IMR-90 (cell line): ENCODE measurements at regions not wholly inside any gene's neighbourhood (a gene's known extent, or its start where the extent isn't known, plus 50 kb on each side); places are given as distances from the start of the nearest gene placed in this dataset.

Source experiments
- ATAC-seq: fragments of 200-7000 bp; cut with Tn5 transposase; 2 replicates; pipeline ENCODE4 v1.9.1; 2020; ENCODE audit warnings: low read depth, mild to moderate bottlenecking, moderate library complexity
- BruUV-seq: library from RNA; stranded (reverse); fragments of 400-500 nt; replicated peaks from 2 replicates; lab custom pipeline; 2021; lab: Mats Ljungman, UMichigan
- CTCF ChIA-PET: fragments of 300-600 bp; formaldehyde crosslinking; extraction: SDS; loops from one replicate; lab custom pipeline; 2021; ENCODE audit warnings: antibody characterized with exemption; lab: Yijun Ruan, JAX
- POLR2A ChIA-PET: fragments of 300-600 bp; sonication (Branson Sonifier 250); formaldehyde crosslinking; loops from one replicate; lab custom pipeline; 2022; ENCODE audit warnings: antibody characterized with exemption; ENCODE audit not compliant: unreplicated experiment; lab: Charles Lee
- DNase-seq: peaks from one replicate; pipeline ENCODE4 v3.0.0; 2013
- H2AFZ ChIP-seq: replicated peaks from 2 replicates; pipeline ENCODE3; 2013; ENCODE audit warnings: low read length, mild to moderate bottlenecking; ENCODE audit not compliant: poor library complexity
- H2AK5ac ChIP-seq: 2 replicates; pipeline ENCODE4 v1.6.1; 2013; ENCODE audit warnings: low read depth, low read length, inconsistent platforms
- H2AK9ac ChIP-seq: replicated peaks from 2 replicates; pipeline ENCODE3; 2013; ENCODE audit warnings: mild to moderate bottlenecking, low read depth, low read length, moderate library complexity; ENCODE audit not compliant: poor library complexity
- H2BK120ac ChIP-seq: 2 replicates; pipeline ENCODE4 v1.6.1; 2013; ENCODE audit warnings: low read depth, low read length, inconsistent platforms
- H2BK15ac ChIP-seq: 3 replicates; pipeline ENCODE4 v1.6.1; 2013; ENCODE audit warnings: low read depth, low read length, inconsistent platforms
- H2BK20ac ChIP-seq: 2 replicates; pipeline ENCODE4 v1.6.1; 2013; ENCODE audit warnings: low read depth, mild to moderate bottlenecking, inconsistent platforms, low read length, moderate library complexity
- H2BK5ac ChIP-seq: 2 replicates; pipeline ENCODE4 v1.6.1; 2013; ENCODE audit warnings: mild to moderate bottlenecking, low read depth, low read length, inconsistent platforms; ENCODE audit not compliant: poor library complexity, severe bottlenecking
- H3K14ac ChIP-seq: replicated peaks from 2 replicates; pipeline ENCODE4 v1.6.1; 2013; ENCODE audit warnings: low read depth, low read length, inconsistent platforms
- H3K18ac ChIP-seq: 2 replicates; pipeline ENCODE4 v1.6.1; 2013; ENCODE audit warnings: low read depth, low read length, control low read depth
- H3K23ac ChIP-seq: 2 replicates; pipeline ENCODE4 v1.6.1; 2013; ENCODE audit warnings: low read depth, low read length, inconsistent platforms
- H3K27ac ChIP-seq: 2 replicates; pipeline ENCODE4 v1.5.1; 2013; ENCODE audit warnings: mild to moderate bottlenecking, control low read depth, low read length; ENCODE audit not compliant: insufficient read depth
- H3K27me3 ChIP-seq: 2 replicates; pipeline ENCODE4 v1.6.1; 2013; ENCODE audit warnings: low read length; ENCODE audit not compliant: control insufficient read depth, insufficient read depth
- H3K36me3 ChIP-seq: 2 replicates; pipeline ENCODE4 v1.6.1; 2013; ENCODE audit warnings: low read length, mixed read lengths; ENCODE audit not compliant: control insufficient read depth, insufficient read depth
- H3K4ac ChIP-seq: 2 replicates; pipeline ENCODE4 v1.6.1; 2013; ENCODE audit warnings: low read depth, low read length, inconsistent platforms
- H3K4me1 ChIP-seq: 2 replicates; pipeline ENCODE4 v1.6.1; 2013; ENCODE audit warnings: low read length, mixed read lengths; ENCODE audit not compliant: control insufficient read depth, insufficient read depth
- H3K4me2 ChIP-seq: 2 replicates; pipeline ENCODE4 v1.6.1; 2013; ENCODE audit warnings: low read depth, mild to moderate bottlenecking, control low read depth, low read length, moderate library complexity
- H3K4me3 ChIP-seq: 2 replicates; pipeline ENCODE4 v1.5.1; 2013; ENCODE audit warnings: low read depth, mild to moderate bottlenecking, control low read depth, low read length, moderate library complexity; ENCODE audit not compliant: insufficient read depth
- H3K56ac ChIP-seq: 2 replicates; pipeline ENCODE4 v1.6.1; 2013; ENCODE audit warnings: low read length, inconsistent platforms; ENCODE audit not compliant: insufficient read depth; ENCODE audit errors: extremely low read depth
- H3K79me1 ChIP-seq, 2 experiments: 2 replicates each; pipeline ENCODE4 v1.6.1; 2013; ENCODE audit warnings: low read length in 2 of 2, inconsistent platforms in 1 of 2, low read depth in 1 of 2
- H3K9ac ChIP-seq: 2 replicates; pipeline ENCODE4 v1.6.1; 2013; ENCODE audit warnings: low read depth, low read length, control low read depth
- H3K9me1 ChIP-seq: 2 replicates; pipeline ENCODE4 v1.6.1; 2013; ENCODE audit warnings: low read length, inconsistent platforms; ENCODE audit not compliant: insufficient read depth
- H3K9me3 ChIP-seq: 2 replicates; pipeline ENCODE4 v1.6.1; 2013; ENCODE audit warnings: low read length; ENCODE audit not compliant: control insufficient read depth, insufficient read depth
- H4K20me1 ChIP-seq: 2 replicates; pipeline ENCODE4 v1.6.1; 2013; ENCODE audit warnings: low read length, inconsistent platforms; ENCODE audit not compliant: insufficient read depth
- H4K5ac ChIP-seq: 2 replicates; pipeline ENCODE4 v1.6.1; 2013; ENCODE audit warnings: mild to moderate bottlenecking, low read depth, low read length, control low read depth
- H4K8ac ChIP-seq, 2 experiments: 2 replicates each; pipeline ENCODE4 v1.6.1; 2013; ENCODE audit warnings: low read depth in 2 of 2, low read length in 2 of 2, control low read depth in 1 of 2, inconsistent platforms in 1 of 2
- H4K91ac ChIP-seq: 2 replicates; pipeline ENCODE4 v1.6.1; 2013; ENCODE audit warnings: low read depth, low read length, inconsistent platforms; ENCODE audit not compliant: insufficient read depth
- BHLHE40 ChIP-seq: fragments of 150-350 bp; IDR thresholded peaks from 2 replicates; pipeline ENCODE4 v1.6.1; 2016; ENCODE audit warnings: mild to moderate bottlenecking, low read depth, low read length
- CEBPB ChIP-seq: IDR thresholded peaks from 2 replicates; pipeline ENCODE4 v1.6.1; 2012; ENCODE audit warnings: low read depth, low read length, improper control_type of control experiment
- CHD1 ChIP-seq: IDR thresholded peaks from 2 replicates; pipeline ENCODE4 v1.6.1; 2012; ENCODE audit warnings: low read depth, low read length, improper control_type of control experiment
- FOS ChIP-seq: fragments of 150-350 bp; IDR thresholded peaks from 2 replicates; pipeline ENCODE4 v1.6.1; 2016; ENCODE audit warnings: low read depth, low read length
- MAFK ChIP-seq: IDR thresholded peaks from 2 replicates; pipeline ENCODE4 v1.6.1; 2012; ENCODE audit warnings: low read depth, low read length, improper control_type of control experiment
- MAZ ChIP-seq: IDR thresholded peaks from 2 replicates; pipeline ENCODE4 v1.6.1; 2012; ENCODE audit warnings: low read depth, mild to moderate bottlenecking, low read length, improper control_type of control experiment, moderate library complexity, borderline replicate concordance
- MXI1 ChIP-seq: IDR thresholded peaks from 2 replicates; pipeline ENCODE4 v1.6.1; 2012; ENCODE audit warnings: low read depth, mild to moderate bottlenecking, low read length, moderate library complexity, borderline replicate concordance
- POLR2A ChIP-seq: IDR thresholded peaks from 2 replicates; pipeline ENCODE4 v1.6.1; 2012; ENCODE audit warnings: mild to moderate bottlenecking, low read depth, low read length
- RAD21 ChIP-seq: IDR thresholded peaks from 2 replicates; pipeline ENCODE4 v1.6.1; 2012; ENCODE audit warnings: low read length, improper control_type of control experiment
- RCOR1 ChIP-seq: IDR thresholded peaks from 2 replicates; pipeline ENCODE4 v1.6.1; 2012; ENCODE audit warnings: mild to moderate bottlenecking, low read length, improper control_type of control experiment; ENCODE audit not compliant: insufficient replicate concordance
- RFX5 ChIP-seq: IDR thresholded peaks from 2 replicates; pipeline ENCODE4 v1.8.0; 2012; ENCODE audit warnings: low read depth, mild to moderate bottlenecking, low read length, moderate library complexity
- SMC3 ChIP-seq: fragments of 150-350 bp; IDR thresholded peaks from 2 replicates; pipeline ENCODE4 v1.6.1; 2016; ENCODE audit warnings: low read depth, mild to moderate bottlenecking, antibody characterized with exemption, low read length, moderate library complexity
- WGBS, 2 experiments: methylation state at CpG; one replicate each; pipeline versions ENCODE4 v1.1.5 to v1.1.7; 2013; ENCODE audit warnings: missing lambda C conversion rate in 2 of 2; ENCODE audit not compliant: insufficient read length in 1 of 2; ENCODE audit errors: extremely low coverage in 2 of 2; 5-methylcytosine and 5-hydroxymethylcytosine counted together
- dilution Hi-C: fragments of 300-500 bp; cut with HindIII; formaldehyde crosslinking; loops from one replicate; pipeline ENCODE4 v1.14.3; 2018; ENCODE audit warnings: low sequenced_read_pairs; ENCODE audit not compliant: unreplicated experiment
- in situ Hi-C: fragments of 300-500 bp; cut with MboI; formaldehyde crosslinking; loops from 3 replicates; pipeline ENCODE4 v1.14.3; 2019; ENCODE audit warnings: low sequenced_read_pairs, inconsistent platforms, mixed read lengths
- intact Hi-C: fragments of 100-400 bp; cut with micrococcal nuclease; formaldehyde crosslinking; loops from 2 replicates; pipeline ENCODE4 v1.10.0; 2022
- TF ChIP-seq, protein P1 (sequence below): conservative IDR thresholded peaks from 2 replicates; pipeline ENCODE4 v1.5.1; 2012; ENCODE audit warnings: mild to moderate bottlenecking, low read depth, low read length, improper control_type of control experiment
- TF ChIP-seq, protein P2 (sequence below): fragments of 150-350 bp; IDR thresholded peaks from 2 replicates; pipeline ENCODE4 v1.6.1; 2017; ENCODE audit warnings: mild to moderate bottlenecking, antibody characterized with exemption, low read length, low read depth
- TF ChIP-seq, protein P3 (sequence below): fragments of 150-350 bp; IDR thresholded peaks from 2 replicates; pipeline ENCODE4 v1.6.1; 2016; ENCODE audit warnings: low read depth, mild to moderate bottlenecking, low read length, moderate library complexity, borderline replicate concordance

DNA sequence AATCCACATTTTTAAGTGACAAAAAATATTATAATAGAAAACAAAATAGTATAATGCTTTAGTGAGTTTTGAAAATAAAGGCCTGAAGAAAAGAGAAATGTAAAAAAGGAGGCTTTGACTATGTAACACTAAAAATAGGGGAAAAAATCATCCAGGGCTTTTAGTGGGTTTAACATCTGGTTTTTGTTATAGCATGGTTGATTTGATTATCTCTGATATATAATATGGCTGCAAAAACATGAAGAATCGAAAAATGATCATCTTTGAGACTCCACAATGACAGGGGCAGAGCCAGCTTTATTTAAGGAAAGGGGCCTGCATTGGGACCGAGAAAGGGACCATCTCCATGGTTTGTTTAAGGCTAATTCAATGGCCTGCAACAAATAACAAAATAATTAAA lies 393.8 kb downstream of the PLK2 start:
- no peak overlapping the region for H2AFZ ChIP-seq
- BruUV-seq, result no TSS peak
- no peak overlapping the region for H4K8ac ChIP-seq
- no peaks in the 10 kb centered on the region for H3K4me1 ChIP-seq
- H3K23ac ChIP-seq, result no peak overlapping the region
- H2BK20ac ChIP-seq, result no peak overlapping the region
- no peaks in the 10 kb centered on the region for H3K27me3 ChIP-seq
- H2BK15ac ChIP-seq, result no peak overlapping the region
- no CpG with 5 or more reads among the region's 2 CpGs for WGBS, 2 experiments
- ChIA-PET POLR2A (no interaction called here), CTCF (no interaction called here)
- H3K9me3 ChIP-seq, result no peaks in the 10 kb centered on the region
- no peak for DNase-seq
- no peak overlapping the region for H2AK5ac ChIP-seq
- dilution Hi-C loops (no loop called here), intact Hi-C loops (no loop called here), in situ Hi-C loops (no loop called here)
- H2BK5ac ChIP-seq, result no peak overlapping the region
- ATAC-seq, result no peak
- no peak overlapping the region for H3K56ac ChIP-seq
- H3K18ac ChIP-seq, result no peak overlapping the region
- no peaks in the 10 kb centered on the region for H4K20me1 ChIP-seq
- TF ChIP-seq RAD21 (no peak), CEBPB (no peak), CHD1 (no peak), MAZ (no peak), FOS (no peak), MXI1 (no peak), SMC3 (no peak), POLR2A (no peak), BHLHE40 (no peak), RFX5 (no peak), RCOR1 (no peak), MAFK (no peak)
- TF ChIP-seq, protein P1, sequence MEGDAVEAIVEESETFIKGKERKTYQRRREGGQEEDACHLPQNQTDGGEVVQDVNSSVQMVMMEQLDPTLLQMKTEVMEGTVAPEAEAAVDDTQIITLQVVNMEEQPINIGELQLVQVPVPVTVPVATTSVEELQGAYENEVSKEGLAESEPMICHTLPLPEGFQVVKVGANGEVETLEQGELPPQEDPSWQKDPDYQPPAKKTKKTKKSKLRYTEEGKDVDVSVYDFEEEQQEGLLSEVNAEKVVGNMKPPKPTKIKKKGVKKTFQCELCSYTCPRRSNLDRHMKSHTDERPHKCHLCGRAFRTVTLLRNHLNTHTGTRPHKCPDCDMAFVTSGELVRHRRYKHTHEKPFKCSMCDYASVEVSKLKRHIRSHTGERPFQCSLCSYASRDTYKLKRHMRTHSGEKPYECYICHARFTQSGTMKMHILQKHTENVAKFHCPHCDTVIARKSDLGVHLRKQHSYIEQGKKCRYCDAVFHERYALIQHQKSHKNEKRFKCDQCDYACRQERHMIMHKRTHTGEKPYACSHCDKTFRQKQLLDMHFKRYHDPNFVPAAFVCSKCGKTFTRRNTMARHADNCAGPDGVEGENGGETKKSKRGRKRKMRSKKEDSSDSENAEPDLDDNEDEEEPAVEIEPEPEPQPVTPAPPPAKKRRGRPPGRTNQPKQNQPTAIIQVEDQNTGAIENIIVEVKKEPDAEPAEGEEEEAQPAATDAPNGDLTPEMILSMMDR, result no peak
- TF ChIP-seq, protein P2, sequence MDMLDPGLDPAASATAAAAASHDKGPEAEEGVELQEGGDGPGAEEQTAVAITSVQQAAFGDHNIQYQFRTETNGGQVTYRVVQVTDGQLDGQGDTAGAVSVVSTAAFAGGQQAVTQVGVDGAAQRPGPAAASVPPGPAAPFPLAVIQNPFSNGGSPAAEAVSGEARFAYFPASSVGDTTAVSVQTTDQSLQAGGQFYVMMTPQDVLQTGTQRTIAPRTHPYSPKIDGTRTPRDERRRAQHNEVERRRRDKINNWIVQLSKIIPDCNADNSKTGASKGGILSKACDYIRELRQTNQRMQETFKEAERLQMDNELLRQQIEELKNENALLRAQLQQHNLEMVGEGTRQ, result no peak
- TF ChIP-seq, protein P3, sequence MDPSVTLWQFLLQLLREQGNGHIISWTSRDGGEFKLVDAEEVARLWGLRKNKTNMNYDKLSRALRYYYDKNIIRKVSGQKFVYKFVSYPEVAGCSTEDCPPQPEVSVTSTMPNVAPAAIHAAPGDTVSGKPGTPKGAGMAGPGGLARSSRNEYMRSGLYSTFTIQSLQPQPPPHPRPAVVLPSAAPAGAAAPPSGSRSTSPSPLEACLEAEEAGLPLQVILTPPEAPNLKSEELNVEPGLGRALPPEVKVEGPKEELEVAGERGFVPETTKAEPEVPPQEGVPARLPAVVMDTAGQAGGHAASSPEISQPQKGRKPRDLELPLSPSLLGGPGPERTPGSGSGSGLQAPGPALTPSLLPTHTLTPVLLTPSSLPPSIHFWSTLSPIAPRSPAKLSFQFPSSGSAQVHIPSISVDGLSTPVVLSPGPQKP, result no peak
- no peaks in the 10 kb centered on the region for H3K79me1 ChIP-seq
- H2BK120ac ChIP-seq, result no peak overlapping the region
- H3K4me3 ChIP-seq, result no peak overlapping the region
- H2AK9ac ChIP-seq, result no peak overlapping the region
- H4K5ac ChIP-seq, result no peak overlapping the region
- H3K9ac ChIP-seq, result no peak overlapping the region
- no peak overlapping the region for H3K14ac ChIP-seq
- no peaks in the 10 kb centered on the region for H3K9me1 ChIP-seq
- H3K4me2 ChIP-seq, result no peak overlapping the region
- H3K4ac ChIP-seq, result no peak overlapping the region
- no peak overlapping the region for H4K91ac ChIP-seq
- no peaks in the 10 kb centered on the region for H3K36me3 ChIP-seq
- H3K27ac ChIP-seq, result no peak overlapping the region
